Loucy (cell line): ENCODE measurements at regions not wholly inside any gene's neighbourhood (a gene's known extent, or its start where the extent isn't known, plus 50 kb on each side); places are given as distances from the start of the nearest gene placed in this dataset.

Source experiments
- EZH2phosphoT487 ChIP-seq: fragments of 200-600 bp; IDR thresholded peaks from 2 replicates; pipeline ENCODE4 v1.6.1; 2018; ENCODE audit warnings: antibody characterized with exemption, mild to moderate bottlenecking, moderate library complexity, borderline replicate concordance
- TF ChIP-seq, protein P1 (sequence below): fragments of 200-600 bp; sonication (generic); conservative IDR thresholded peaks from 2 replicates; pipeline ENCODE4 v1.5.1; 2014; ENCODE audit warnings: mild to moderate bottlenecking, antibody characterized with exemption, low read length

GRCh38 chr10:4283846-4284610, 499.0 kb upstream of the KLF6 start:
- TF ChIP-seq, protein P1, sequence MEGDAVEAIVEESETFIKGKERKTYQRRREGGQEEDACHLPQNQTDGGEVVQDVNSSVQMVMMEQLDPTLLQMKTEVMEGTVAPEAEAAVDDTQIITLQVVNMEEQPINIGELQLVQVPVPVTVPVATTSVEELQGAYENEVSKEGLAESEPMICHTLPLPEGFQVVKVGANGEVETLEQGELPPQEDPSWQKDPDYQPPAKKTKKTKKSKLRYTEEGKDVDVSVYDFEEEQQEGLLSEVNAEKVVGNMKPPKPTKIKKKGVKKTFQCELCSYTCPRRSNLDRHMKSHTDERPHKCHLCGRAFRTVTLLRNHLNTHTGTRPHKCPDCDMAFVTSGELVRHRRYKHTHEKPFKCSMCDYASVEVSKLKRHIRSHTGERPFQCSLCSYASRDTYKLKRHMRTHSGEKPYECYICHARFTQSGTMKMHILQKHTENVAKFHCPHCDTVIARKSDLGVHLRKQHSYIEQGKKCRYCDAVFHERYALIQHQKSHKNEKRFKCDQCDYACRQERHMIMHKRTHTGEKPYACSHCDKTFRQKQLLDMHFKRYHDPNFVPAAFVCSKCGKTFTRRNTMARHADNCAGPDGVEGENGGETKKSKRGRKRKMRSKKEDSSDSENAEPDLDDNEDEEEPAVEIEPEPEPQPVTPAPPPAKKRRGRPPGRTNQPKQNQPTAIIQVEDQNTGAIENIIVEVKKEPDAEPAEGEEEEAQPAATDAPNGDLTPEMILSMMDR, result no peak
- no peak for TF ChIP-seq EZH2phosphoT487
